Chondrocyte (in vitro differentiated cells): ENCODE measurements at regions not wholly inside any gene's neighbourhood (a gene's known extent, or its start where the extent isn't known, plus 50 kb on each side); places are given as distances from the start of the nearest gene placed in this dataset.

Experiments used
- DNase-seq: peaks from one replicate; pipeline ENCODE4 v3.0.0; 2021; ENCODE audit warnings: mixed read lengths, low spot score
- H3K27ac Mint-ChIP-seq: one replicate; pipeline ENCODE4 v1.8.0; 2021; ENCODE audit warnings: mild to moderate bottlenecking, moderate library complexity, mixed read lengths; ENCODE audit not compliant: unreplicated experiment
- H3K27me3 Mint-ChIP-seq: 2 replicates; pipeline ENCODE4 v1.8.0; 2021; ENCODE audit warnings: low read depth, mixed read lengths
- H3K36me3 Mint-ChIP-seq: 2 replicates; pipeline ENCODE4 v1.8.0; 2021; ENCODE audit warnings: low read depth, mixed read lengths
- H3K4me1 Mint-ChIP-seq: 2 replicates; pipeline ENCODE4 v1.8.0; 2021; ENCODE audit warnings: low read depth, mild to moderate bottlenecking, mixed read lengths
- H3K4me3 Mint-ChIP-seq: one replicate; pipeline ENCODE4 v1.8.0; 2021; ENCODE audit warnings: mild to moderate bottlenecking, moderate library complexity, mixed read lengths; ENCODE audit not compliant: unreplicated experiment
- H3K9me3 Mint-ChIP-seq: 2 replicates; pipeline ENCODE4 v1.8.0; 2021; ENCODE audit warnings: low read depth, mixed read lengths
- TF ChIP-seq, protein P1 (sequence below): fragments of 200-600 bp; sonication (generic); IDR thresholded peaks from 2 replicates; pipeline ENCODE4 v1.5.0; 2021; ENCODE audit warnings: antibody characterized with exemption, mild to moderate bottlenecking, moderate library complexity

DNA sequence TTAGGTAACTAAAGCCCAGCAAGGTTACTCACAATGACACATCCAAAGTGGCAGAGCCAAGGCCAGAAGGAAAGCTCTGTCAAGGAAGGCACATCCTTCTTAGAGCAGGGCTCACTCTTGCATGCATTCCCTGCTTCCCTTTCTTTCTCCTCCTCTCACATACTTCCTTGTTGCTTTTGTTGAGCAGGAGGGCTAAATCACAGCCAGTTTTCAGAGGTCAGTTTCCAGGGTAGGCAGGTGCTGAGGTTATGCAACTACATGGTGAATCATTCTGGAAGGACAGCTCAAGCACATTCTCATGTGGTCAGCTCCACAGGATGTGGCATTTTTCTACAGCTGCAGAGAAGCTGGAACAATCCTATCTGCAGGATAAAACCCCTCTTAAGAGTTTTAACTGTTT lies 275.6 kb downstream of the ZNF621 start:
- Mint-ChIP-seq H3K4me3 (no peak overlapping the region), H3K9me3 (peaks cover 6% of the 10 kb centered on the region), H3K27ac (peak overlapping the region; percentile 78), H3K27me3 (no peaks in the 10 kb centered on the region), H3K36me3 (peaks cover 4% of the 10 kb centered on the region), H3K4me1 (peaks cover 18% of the 10 kb centered on the region)
- TF ChIP-seq, protein P1, sequence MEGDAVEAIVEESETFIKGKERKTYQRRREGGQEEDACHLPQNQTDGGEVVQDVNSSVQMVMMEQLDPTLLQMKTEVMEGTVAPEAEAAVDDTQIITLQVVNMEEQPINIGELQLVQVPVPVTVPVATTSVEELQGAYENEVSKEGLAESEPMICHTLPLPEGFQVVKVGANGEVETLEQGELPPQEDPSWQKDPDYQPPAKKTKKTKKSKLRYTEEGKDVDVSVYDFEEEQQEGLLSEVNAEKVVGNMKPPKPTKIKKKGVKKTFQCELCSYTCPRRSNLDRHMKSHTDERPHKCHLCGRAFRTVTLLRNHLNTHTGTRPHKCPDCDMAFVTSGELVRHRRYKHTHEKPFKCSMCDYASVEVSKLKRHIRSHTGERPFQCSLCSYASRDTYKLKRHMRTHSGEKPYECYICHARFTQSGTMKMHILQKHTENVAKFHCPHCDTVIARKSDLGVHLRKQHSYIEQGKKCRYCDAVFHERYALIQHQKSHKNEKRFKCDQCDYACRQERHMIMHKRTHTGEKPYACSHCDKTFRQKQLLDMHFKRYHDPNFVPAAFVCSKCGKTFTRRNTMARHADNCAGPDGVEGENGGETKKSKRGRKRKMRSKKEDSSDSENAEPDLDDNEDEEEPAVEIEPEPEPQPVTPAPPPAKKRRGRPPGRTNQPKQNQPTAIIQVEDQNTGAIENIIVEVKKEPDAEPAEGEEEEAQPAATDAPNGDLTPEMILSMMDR = no peak
- no peak for DNase-seq

DNA sequence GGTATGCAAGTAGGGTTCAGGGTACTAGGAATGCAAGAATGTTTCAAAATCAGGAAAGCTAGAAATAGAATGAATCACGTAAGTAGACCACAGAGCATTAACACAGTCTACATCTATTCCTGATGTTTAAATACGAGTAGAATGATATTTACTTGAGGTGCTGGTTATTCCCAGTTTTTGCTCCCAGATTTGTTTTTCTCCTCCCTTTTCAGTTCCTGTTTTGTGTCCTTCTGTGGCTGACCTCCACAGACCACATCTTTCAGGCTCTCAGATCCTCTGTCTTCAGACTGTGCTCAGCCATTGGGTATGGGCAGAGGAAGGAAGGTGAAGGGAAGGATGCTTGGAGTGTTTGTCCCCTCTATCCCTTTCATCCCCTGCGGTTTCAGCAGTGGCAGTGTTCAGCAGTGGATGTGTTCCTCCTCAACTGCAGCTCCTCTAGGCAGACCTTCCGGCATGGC lies 276.6 kb downstream of the ZNF621 start:
- Mint-ChIP-seq H3K27ac (no peak overlapping the region), H3K36me3 (peaks cover 4% of the 10 kb centered on the region), H3K9me3 (peaks cover 6% of the 10 kb centered on the region), H3K4me3 (no peak overlapping the region), H3K27me3 (peaks cover 7% of the 10 kb centered on the region), H3K4me1 (peaks cover 18% of the 10 kb centered on the region)
- no peak for DNase-seq
- TF ChIP-seq, protein P1 = no peak

DNA sequence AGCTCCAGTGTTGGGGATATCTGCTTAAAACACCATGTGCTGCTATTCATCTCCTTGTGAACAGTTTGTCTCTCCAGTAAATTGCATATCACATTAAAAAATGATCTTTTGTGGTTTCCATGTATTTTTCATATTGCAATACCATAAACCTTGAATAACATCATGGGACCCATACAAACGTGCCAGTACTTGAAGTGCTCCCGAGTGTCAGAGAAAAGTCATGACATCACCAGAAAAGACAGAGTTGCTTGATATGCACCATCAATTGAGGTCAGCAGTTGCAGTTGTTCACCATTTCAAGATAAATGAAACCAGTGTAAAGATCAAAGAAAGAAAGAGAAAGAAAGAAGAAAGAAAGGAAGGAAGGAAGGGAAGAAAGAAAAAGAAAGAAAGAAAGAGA lies 278.6 kb downstream of the ZNF621 start:
- H3K27ac Mint-ChIP-seq = no peak overlapping the region
- H3K4me3 Mint-ChIP-seq = no peak overlapping the region
- peaks cover 4% of the 10 kb centered on the region for H3K36me3 Mint-ChIP-seq
- peaks cover 11% of the 10 kb centered on the region for H3K27me3 Mint-ChIP-seq
- TF ChIP-seq, protein P1 = no peak
- no peak for DNase-seq
- H3K4me1 Mint-ChIP-seq = peaks cover 18% of the 10 kb centered on the region
- H3K9me3 Mint-ChIP-seq = peaks cover 6% of the 10 kb centered on the region

DNA sequence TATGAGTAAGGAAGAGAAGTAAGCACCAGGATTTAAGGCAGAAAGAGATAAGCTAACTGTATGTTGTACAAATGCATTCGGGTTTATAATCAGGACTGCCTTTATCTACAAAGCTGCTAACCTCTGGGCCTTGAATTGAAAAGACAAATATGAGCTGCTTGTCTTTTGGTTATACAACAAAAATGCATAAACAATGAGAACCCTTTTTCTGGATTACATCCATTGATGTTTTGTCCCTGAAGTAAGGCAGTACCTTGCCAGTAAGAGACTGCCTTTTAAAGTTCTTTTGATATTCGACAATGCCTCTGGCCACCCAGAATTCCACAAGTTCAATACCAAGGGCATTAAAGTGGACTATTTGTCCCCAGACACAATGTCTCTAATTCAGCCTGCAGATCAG lies 280.7 kb downstream of the ZNF621 start:
- Mint-ChIP-seq H3K4me3 (no peak overlapping the region), H3K9me3 (peaks cover 19% of the 10 kb centered on the region), H3K27me3 (peaks cover 11% of the 10 kb centered on the region), H3K36me3 (peaks cover 10% of the 10 kb centered on the region), H3K27ac (no peak overlapping the region), H3K4me1 (peaks cover 13% of the 10 kb centered on the region)
- TF ChIP-seq, protein P1 = no peak
- DNase-seq = no peak

DNA sequence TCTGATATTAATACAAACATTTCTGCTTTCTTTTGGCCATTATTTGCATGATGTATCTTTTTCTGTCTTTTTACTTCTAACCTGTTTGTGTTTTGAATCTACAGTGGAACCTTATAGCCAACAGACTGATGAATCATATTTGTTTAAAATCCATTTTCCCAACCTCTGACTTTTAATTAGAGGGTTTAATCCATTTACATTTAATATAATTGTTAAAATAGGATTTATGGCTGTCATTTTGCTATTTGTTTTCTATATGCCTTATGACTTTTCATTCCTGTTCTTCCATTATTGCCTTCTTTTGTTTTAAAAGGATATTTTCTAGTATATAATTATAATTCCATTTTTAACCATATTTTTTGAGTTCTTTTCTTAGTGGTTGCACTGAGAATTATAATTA lies 286.1 kb downstream of the ZNF621 start:
- Mint-ChIP-seq H3K27ac (no peak overlapping the region), H3K9me3 (peaks cover 32% of the 10 kb centered on the region), H3K4me1 (no peaks in the 10 kb centered on the region), H3K36me3 (peaks cover 9% of the 10 kb centered on the region), H3K4me3 (no peak overlapping the region), H3K27me3 (peaks cover 8% of the 10 kb centered on the region)
- TF ChIP-seq, protein P1 = no peak
- no peak for DNase-seq
